22Rv1 (cell line): ENCODE measurements at regions not wholly inside any gene's neighbourhood (a gene's known extent, or its start where the extent isn't known, plus 50 kb on each side); places are given as distances from the start of the nearest gene placed in this dataset.

Experiments
- H3K27ac ChIP-seq: fragments of 450-650 bp; 2 replicates; pipeline ENCODE4 v1.5.1; 2017
- ZFX ChIP-seq: fragments of 450-650 bp; IDR thresholded peaks from 2 replicates; pipeline ENCODE4 v1.6.1; 2017; ENCODE audit warnings: antibody characterized with exemption, borderline replicate concordance
- TF ChIP-seq, protein P1 (sequence below): fragments of 450-650 bp; IDR thresholded peaks from 2 replicates; pipeline ENCODE4 v1.5.1; 2017; ENCODE audit warnings: mild to moderate bottlenecking

DNA sequence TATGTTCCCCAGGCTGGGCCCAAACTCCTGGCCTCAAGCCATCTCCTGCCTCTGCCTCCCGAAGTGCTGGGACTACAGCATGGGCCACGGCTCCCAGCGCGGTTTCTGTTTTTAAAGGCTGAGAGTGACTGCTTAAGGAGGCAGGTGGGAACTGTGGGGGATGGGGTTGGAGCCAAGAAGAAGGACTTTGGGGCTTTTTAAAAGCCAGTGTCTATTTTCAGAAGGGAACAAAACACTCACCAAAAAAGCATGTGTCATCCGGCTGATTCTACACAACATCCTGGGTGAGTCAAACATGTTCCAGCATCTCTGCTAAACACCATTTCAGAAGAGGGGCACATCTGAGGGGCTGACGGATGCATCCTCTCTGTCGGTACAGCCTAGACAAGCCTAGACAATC lies 824.5 kb downstream of the TYW1 start:
- no peak overlapping the region for H3K27ac ChIP-seq
- no peak for TF ChIP-seq ZFX
- TF ChIP-seq, protein P1, sequence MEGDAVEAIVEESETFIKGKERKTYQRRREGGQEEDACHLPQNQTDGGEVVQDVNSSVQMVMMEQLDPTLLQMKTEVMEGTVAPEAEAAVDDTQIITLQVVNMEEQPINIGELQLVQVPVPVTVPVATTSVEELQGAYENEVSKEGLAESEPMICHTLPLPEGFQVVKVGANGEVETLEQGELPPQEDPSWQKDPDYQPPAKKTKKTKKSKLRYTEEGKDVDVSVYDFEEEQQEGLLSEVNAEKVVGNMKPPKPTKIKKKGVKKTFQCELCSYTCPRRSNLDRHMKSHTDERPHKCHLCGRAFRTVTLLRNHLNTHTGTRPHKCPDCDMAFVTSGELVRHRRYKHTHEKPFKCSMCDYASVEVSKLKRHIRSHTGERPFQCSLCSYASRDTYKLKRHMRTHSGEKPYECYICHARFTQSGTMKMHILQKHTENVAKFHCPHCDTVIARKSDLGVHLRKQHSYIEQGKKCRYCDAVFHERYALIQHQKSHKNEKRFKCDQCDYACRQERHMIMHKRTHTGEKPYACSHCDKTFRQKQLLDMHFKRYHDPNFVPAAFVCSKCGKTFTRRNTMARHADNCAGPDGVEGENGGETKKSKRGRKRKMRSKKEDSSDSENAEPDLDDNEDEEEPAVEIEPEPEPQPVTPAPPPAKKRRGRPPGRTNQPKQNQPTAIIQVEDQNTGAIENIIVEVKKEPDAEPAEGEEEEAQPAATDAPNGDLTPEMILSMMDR: no peak

DNA sequence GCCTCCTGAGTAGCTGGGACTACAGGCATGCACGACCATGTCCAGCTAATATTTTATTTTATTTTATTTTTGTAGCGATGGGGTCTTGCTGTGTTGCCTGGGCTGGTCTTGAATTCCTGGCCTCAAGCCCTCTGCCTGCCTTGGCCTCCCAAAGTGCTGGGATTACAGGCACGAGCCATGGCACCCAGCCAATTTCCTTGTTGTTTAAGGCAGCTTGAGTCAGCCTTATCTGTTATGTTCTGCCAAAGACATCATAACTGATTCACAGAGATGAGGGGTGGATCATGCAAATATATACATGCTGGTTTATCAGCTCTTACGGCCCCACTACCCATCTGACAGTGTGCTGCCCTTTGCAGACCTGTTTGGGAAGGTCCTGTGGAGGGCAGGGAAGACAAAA lies 826.7 kb downstream of the TYW1 start:
- TF ChIP-seq, protein P1: no peak
- TF ChIP-seq ZFX: no peak
- H3K27ac ChIP-seq: no peak overlapping the region

DNA sequence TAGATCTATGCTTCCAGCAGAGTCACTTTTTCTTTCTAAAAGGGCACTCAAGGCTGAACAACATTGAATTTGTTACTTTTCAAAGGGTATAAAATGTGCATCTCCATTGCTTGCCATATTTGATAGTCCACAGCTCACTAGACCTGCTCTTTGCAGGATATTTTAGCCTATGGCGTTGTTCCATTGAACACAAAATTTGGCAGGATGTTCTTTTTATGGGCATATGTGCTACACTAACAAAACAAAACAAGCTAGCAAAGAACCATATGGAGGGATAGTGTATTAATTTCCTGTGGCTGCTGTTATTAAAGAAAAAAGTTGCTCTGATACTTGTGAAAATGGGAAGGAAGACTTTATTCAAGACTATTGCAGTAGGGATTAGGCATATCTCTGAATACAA lies 828.7 kb downstream of the TYW1 start:
- H3K27ac ChIP-seq: no peak overlapping the region
- no peak for TF ChIP-seq ZFX
- TF ChIP-seq, protein P1: no peak

DNA sequence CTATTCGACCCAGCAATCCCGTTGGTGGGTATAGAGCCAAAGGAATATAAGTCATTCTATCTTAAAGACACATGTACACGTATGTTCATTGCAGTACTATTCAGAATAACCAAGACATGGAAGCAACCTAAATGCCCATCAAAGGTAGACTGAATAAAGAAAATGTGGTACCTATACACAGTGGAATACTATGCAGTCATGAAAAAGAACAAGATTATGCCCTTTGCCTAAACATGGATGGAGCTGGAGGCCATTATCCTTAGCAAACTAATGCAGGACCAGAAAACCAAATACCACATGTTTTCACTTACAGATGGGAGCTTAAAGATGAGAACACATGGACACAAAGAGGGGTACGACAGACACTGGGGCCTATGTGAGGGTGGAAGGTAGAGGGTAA lies 845.3 kb downstream of the TYW1 start:
- no peak overlapping the region for H3K27ac ChIP-seq
- TF ChIP-seq, protein P1: no peak
- TF ChIP-seq ZFX: no peak

DNA sequence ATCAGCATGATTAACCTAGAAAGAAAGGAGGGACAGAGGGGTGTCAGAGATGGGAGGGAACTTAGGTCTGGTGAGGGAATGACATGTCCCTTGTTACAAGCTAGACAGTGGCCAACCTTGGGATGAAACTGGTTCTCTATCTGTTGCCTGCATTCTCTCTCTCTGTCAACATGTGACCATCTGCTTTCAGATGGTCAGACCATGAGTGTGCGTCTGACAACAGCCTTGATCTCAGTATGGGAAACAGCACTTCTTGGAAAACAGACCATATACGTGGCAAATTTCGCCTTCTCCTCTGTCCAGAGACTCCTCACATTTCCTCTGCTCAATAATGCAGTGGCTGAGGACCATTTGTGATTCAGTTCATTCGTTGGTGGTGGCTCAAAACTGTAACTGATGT lies 845.9 kb downstream of the TYW1 start:
- TF ChIP-seq, protein P1: no peak
- TF ChIP-seq ZFX: no peak

DNA sequence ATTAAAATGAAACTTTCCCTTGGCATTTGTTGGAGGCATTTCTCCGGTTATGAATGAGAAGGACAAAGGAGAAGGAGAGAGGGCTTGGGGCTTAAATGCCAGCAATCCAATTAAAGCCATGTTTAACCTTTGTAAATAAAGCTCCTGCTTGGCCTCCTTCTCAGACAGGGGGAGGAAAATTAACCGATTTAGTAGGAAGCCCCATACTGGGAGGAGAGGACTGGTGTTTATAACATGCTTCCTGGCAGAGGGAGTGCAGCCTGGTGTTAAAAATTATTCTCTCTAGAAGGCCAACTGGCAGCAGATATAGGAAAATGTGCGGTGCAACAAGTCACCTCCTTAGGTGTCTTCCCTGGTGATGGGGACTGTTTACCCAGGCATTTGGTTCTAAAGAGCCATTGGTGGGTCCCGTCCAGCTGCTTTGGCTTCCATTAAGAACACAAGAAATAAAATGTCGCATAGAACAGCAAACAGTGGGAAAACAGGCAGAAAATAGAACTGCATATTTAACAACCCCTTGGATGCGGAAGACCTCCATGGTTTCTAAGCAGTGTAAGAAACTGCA lies 846.5 kb downstream of the TYW1 start:
- no peak overlapping the region for H3K27ac ChIP-seq
- no peak for TF ChIP-seq ZFX
- TF ChIP-seq, protein P1: no peak

More for the DNA sequence above, 845.9 kb downstream of the TYW1 start:
- no peak overlapping the region for H3K27ac ChIP-seq

DNA sequence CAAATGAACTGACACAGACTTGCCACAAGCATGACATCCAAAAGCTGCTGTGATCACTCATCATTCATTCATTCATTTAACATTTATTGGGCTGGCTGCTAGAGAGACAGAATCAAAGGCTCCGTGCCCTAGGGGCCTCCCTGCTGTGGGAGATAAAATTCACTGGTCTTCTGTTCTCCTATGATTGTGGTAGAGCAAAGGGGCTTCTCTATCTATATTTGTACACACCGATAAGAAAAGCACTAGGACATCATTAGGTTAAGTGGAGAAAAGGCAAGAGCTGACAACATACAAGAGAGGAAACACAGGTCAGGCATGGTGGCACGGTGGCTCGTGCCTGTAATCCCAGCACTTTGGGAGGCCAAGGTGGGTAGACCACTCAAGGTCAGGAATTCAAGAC lies 847.0 kb downstream of the TYW1 start:
- H3K27ac ChIP-seq: no peak overlapping the region
- TF ChIP-seq, protein P1: no peak
- TF ChIP-seq ZFX: no peak
